IPS-15b (cell line): ENCODE measurements at regions not wholly inside any gene's neighbourhood (a gene's known extent, or its start where the extent isn't known, plus 50 kb on each side); places are given as distances from the start of the nearest gene placed in this dataset.

ENCODE experiments used
- H3K27me3 ChIP-seq: one replicate; pipeline ENCODE4 v1.6.1; 2013; ENCODE audit warnings: low read length; ENCODE audit not compliant: control insufficient read depth, insufficient read depth
- H3K36me3 ChIP-seq: one replicate; pipeline ENCODE4 v1.6.1; 2013; ENCODE audit warnings: low read length; ENCODE audit not compliant: control insufficient read depth, insufficient read depth
- H3K4me1 ChIP-seq: one replicate; pipeline ENCODE4 v1.6.1; 2013; ENCODE audit warnings: mild to moderate bottlenecking, low read length; ENCODE audit not compliant: control insufficient read depth, insufficient read depth
- H3K4me3 ChIP-seq: one replicate; pipeline ENCODE4 v1.5.1; 2013; ENCODE audit warnings: low read depth, low read length
- H3K9ac ChIP-seq: one replicate; pipeline ENCODE4 v1.6.1; 2013; ENCODE audit warnings: low read depth, mild to moderate bottlenecking, low read length
- H3K9me3 ChIP-seq: one replicate; pipeline ENCODE4 v1.6.1; 2013; ENCODE audit warnings: mild to moderate bottlenecking, low read length; ENCODE audit not compliant: control insufficient read depth, insufficient read depth

- no peaks in the 10 kb centered on the region for H3K36me3 ChIP-seq
- H3K4me1 ChIP-seq = peaks cover 26% of the 10 kb centered on the region
- no peak overlapping the region for H3K4me3 ChIP-seq
- no peak overlapping the region for H3K9ac ChIP-seq
- no peaks in the 10 kb centered on the region for H3K9me3 ChIP-seq
- peaks cover 3% of the 10 kb centered on the region for H3K27me3 ChIP-seq
Observed at GRCh38 chr13:70390064-70390463, 281.8 kb upstream of the KLHL1 start.

- peaks cover 3% of the 10 kb centered on the region for H3K27me3 ChIP-seq
- H3K4me3 ChIP-seq = no peak overlapping the region
- peaks cover 19% of the 10 kb centered on the region for H3K4me1 ChIP-seq
Observed at GRCh38 chr13:70388935-70389334, 280.7 kb upstream of the KLHL1 start.

GRCh38 chr13:70386919-70387318 is 278.7 kb upstream of the KLHL1 start:
- no peaks in the 10 kb centered on the region for H3K36me3 ChIP-seq
- H3K4me3 ChIP-seq = no peak overlapping the region
- peaks cover 5% of the 10 kb centered on the region for H3K4me1 ChIP-seq
- H3K9me3 ChIP-seq = no peaks in the 10 kb centered on the region
- peaks cover 3% of the 10 kb centered on the region for H3K27me3 ChIP-seq
- no peak overlapping the region for H3K9ac ChIP-seq

More at GRCh38 chr13:70388935-70389334, 280.7 kb upstream of the KLHL1 start:
- H3K9me3 ChIP-seq = no peaks in the 10 kb centered on the region
- H3K36me3 ChIP-seq = no peaks in the 10 kb centered on the region
- H3K9ac ChIP-seq = no peak overlapping the region

GRCh38 chr13:70385852-70386251 is 277.6 kb upstream of the KLHL1 start:
- Histone ChIP-seq H3K9ac (no peak overlapping the region), H3K9me3 (no peaks in the 10 kb centered on the region), H3K36me3 (no peaks in the 10 kb centered on the region), H3K4me3 (no peak overlapping the region), H3K4me1 (no peaks in the 10 kb centered on the region), H3K27me3 (peaks cover 3% of the 10 kb centered on the region)

- Histone ChIP-seq H3K4me1 (no peaks in the 10 kb centered on the region), H3K9ac (no peak overlapping the region), H3K27me3 (no peaks in the 10 kb centered on the region), H3K36me3 (no peaks in the 10 kb centered on the region), H3K4me3 (no peak overlapping the region), H3K9me3 (no peaks in the 10 kb centered on the region)
Observed at GRCh38 chr13:70384156-70384555, 275.9 kb upstream of the KLHL1 start.

GRCh38 chr13:70380809-70381208 is 272.6 kb upstream of the KLHL1 start:
- Histone ChIP-seq H3K27me3 (no peaks in the 10 kb centered on the region), H3K9me3 (no peaks in the 10 kb centered on the region), H3K4me3 (no peak overlapping the region)

GRCh38 chr13:70375718-70376117 is 267.5 kb upstream of the KLHL1 start:
- Histone ChIP-seq H3K4me3 (no peak overlapping the region), H3K9me3 (no peaks in the 10 kb centered on the region), H3K27me3 (no peaks in the 10 kb centered on the region)

More at GRCh38 chr13:70380809-70381208, 272.6 kb upstream of the KLHL1 start:
- no peak overlapping the region for H3K9ac ChIP-seq
- no peaks in the 10 kb centered on the region for H3K36me3 ChIP-seq
- no peaks in the 10 kb centered on the region for H3K4me1 ChIP-seq

GRCh38 chr13:70370924-70371323 is 262.7 kb upstream of the KLHL1 start:
- Histone ChIP-seq H3K4me1 (no peaks in the 10 kb centered on the region), H3K36me3 (no peaks in the 10 kb centered on the region), H3K9ac (no peak overlapping the region), H3K4me3 (no peak overlapping the region), H3K9me3 (no peaks in the 10 kb centered on the region), H3K27me3 (no peaks in the 10 kb centered on the region)

More at GRCh38 chr13:70375718-70376117, 267.5 kb upstream of the KLHL1 start:
- no peaks in the 10 kb centered on the region for H3K4me1 ChIP-seq
- H3K9ac ChIP-seq = no peak overlapping the region
- no peaks in the 10 kb centered on the region for H3K36me3 ChIP-seq

- Histone ChIP-seq H3K9ac (no peak overlapping the region), H3K9me3 (no peaks in the 10 kb centered on the region), H3K4me3 (no peak overlapping the region), H3K4me1 (no peaks in the 10 kb centered on the region), H3K27me3 (no peaks in the 10 kb centered on the region), H3K36me3 (no peaks in the 10 kb centered on the region)
Observed at GRCh38 chr13:70366720-70367119, 258.5 kb upstream of the KLHL1 start.

- no peaks in the 10 kb centered on the region for H3K27me3 ChIP-seq
- no peaks in the 10 kb centered on the region for H3K36me3 ChIP-seq
- no peaks in the 10 kb centered on the region for H3K9me3 ChIP-seq
- no peaks in the 10 kb centered on the region for H3K4me1 ChIP-seq
- H3K9ac ChIP-seq = no peak overlapping the region
- no peak overlapping the region for H3K4me3 ChIP-seq
Observed at GRCh38 chr13:70363991-70364390, 255.7 kb upstream of the KLHL1 start.

- Histone ChIP-seq H3K4me3 (no peak overlapping the region), H3K9ac (no peak overlapping the region), H3K36me3 (no peaks in the 10 kb centered on the region), H3K9me3 (no peaks in the 10 kb centered on the region), H3K4me1 (no peaks in the 10 kb centered on the region), H3K27me3 (no peaks in the 10 kb centered on the region)
Observed at GRCh38 chr13:70362820-70363570, 254.7 kb upstream of the KLHL1 start.

- Histone ChIP-seq H3K27me3 (no peaks in the 10 kb centered on the region), H3K4me3 (no peak overlapping the region), H3K9me3 (no peaks in the 10 kb centered on the region), H3K9ac (no peak overlapping the region), H3K36me3 (no peaks in the 10 kb centered on the region), H3K4me1 (no peaks in the 10 kb centered on the region)
Observed at GRCh38 chr13:70357031-70357430, 248.8 kb upstream of the KLHL1 start.
